Uterus (tissue), 3 donors: ENCODE measurements at regions not wholly inside any gene's neighbourhood (a gene's known extent, or its start where the extent isn't known, plus 50 kb on each side); places are given as distances from the start of the nearest gene placed in this dataset.

ENCODE experiments used
- DNase-seq, 2 donors: peaks; one replicate each; pipeline ENCODE4 v3.0.0-alpha.2; 2019 to 2020
- H3K27ac ChIP-seq, 2 donors: fragments of 200-600 bp; sonication (generic); 1 replicate in 1 of 2; 2 replicates in 1 of 2; pipeline ENCODE4 v1.5.1; 2016 to 2018
- H3K27me3 ChIP-seq, 2 donors: fragments of 200-600 bp; sonication (generic); one replicate each; pipeline ENCODE4 v1.5.1; 2018 to 2019; ENCODE audit warnings: control low read depth in 1 of 2
- H3K36me3 ChIP-seq, 2 donors: fragments of 200-600 bp; sonication (generic); one replicate each; pipeline ENCODE4 v1.5.1; 2019; ENCODE audit warnings: control low read depth in 1 of 2
- H3K4me1 ChIP-seq, 2 donors: fragments of 200-600 bp; sonication (generic); one replicate each; pipeline ENCODE4 v1.5.1; 2018 to 2019; ENCODE audit warnings: control low read depth in 1 of 2
- H3K4me3 ChIP-seq, 2 donors: fragments of 200-600 bp; sonication (generic); 1 replicate in 1 of 2; 2 replicates in 1 of 2; pipeline ENCODE4 v1.5.1; 2018 to 2019; ENCODE audit warnings: mild to moderate bottlenecking in 1 of 2
- H3K9me3 ChIP-seq, 2 donors: fragments of 200-600 bp; sonication (generic); one replicate each; pipeline ENCODE4 v1.5.1; 2019; ENCODE audit warnings: control low read depth in 1 of 2
- POLR2A ChIP-seq, 2 donors: fragments of 450-650 bp; IDR thresholded peaks; one replicate each; pipeline ENCODE4 v1.6.1; 2016; ENCODE audit warnings: antibody characterized with exemption in 2 of 2, mild to moderate bottlenecking in 1 of 2, moderate library complexity in 1 of 2
- intact Hi-C: fragments of 100-400 bp; cut with DNase I; formaldehyde crosslinking; loops from one replicate; pipeline ENCODE4 v1.15.1; 2023; ENCODE audit warnings: low total_unique reads
- TF ChIP-seq, protein P1 (sequence below), 4 experiments: fragments of 200-600 bp in 2 of 4; fragments of 450-650 bp in 2 of 4; sonication (generic) in 2 of 4; IDR thresholded peaks; one replicate each; pipeline ENCODE4 v1.5.1; 2016 to 2019; ENCODE audit warnings: antibody characterized with exemption in 4 of 4, mild to moderate bottlenecking in 2 of 4, moderate library complexity in 1 of 4
- donor health status: DM: yes; HTN: yes; CAD: no.

DNA sequence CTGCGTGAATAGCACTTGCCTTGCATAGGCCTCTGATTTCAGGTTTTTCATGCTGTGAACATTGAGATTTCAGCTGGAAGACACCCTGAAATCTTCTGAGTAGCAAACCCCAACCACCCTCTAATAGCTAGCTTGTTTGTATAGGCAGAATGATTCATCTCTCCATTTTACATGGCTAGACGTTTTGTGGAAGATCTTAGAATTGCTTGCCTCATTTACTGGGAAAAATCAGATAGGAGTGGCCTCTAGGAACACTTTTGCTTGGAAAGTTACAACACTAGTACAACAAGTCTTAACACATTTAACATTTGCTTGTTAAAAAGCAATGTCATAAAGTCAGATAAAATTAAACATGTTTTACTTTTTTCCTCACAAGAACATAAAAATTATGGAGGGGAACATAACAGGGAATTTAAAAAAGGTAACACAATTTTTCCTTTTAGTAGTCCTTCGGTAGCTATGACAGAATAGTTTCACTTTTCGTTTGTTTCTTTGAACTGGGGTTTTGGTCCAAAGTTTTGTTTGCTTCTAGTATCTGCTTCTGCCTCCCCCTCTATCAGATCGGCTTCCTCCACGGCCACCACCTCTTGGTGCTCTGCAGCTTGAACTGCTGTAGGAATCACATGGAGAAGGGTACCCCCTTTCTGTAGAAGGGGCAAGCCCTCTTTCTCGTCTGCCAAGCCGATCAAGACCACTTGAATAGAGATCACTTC lies 102.2 kb upstream of the PTCHD4 start:
- H3K27me3 ChIP-seq, result no peaks in the 10 kb centered on the region
- no peaks in the 10 kb centered on the region for H3K9me3 ChIP-seq
- H3K4me1 ChIP-seq, result no peaks in the 10 kb centered on the region
- H3K36me3 ChIP-seq, result no peaks in the 10 kb centered on the region
- H3K4me3 ChIP-seq, result no peak overlapping the region
- TF ChIP-seq, protein P1, sequence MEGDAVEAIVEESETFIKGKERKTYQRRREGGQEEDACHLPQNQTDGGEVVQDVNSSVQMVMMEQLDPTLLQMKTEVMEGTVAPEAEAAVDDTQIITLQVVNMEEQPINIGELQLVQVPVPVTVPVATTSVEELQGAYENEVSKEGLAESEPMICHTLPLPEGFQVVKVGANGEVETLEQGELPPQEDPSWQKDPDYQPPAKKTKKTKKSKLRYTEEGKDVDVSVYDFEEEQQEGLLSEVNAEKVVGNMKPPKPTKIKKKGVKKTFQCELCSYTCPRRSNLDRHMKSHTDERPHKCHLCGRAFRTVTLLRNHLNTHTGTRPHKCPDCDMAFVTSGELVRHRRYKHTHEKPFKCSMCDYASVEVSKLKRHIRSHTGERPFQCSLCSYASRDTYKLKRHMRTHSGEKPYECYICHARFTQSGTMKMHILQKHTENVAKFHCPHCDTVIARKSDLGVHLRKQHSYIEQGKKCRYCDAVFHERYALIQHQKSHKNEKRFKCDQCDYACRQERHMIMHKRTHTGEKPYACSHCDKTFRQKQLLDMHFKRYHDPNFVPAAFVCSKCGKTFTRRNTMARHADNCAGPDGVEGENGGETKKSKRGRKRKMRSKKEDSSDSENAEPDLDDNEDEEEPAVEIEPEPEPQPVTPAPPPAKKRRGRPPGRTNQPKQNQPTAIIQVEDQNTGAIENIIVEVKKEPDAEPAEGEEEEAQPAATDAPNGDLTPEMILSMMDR (IDR thresholded peaks at IDR 0.05), result no peak
- TF ChIP-seq POLR2A (IDR thresholded peaks at IDR 0.05), result no peak
- H3K27ac ChIP-seq, result no peak overlapping the region
- no peak for DNase-seq
- intact Hi-C loops, result no loop called here

DNA sequence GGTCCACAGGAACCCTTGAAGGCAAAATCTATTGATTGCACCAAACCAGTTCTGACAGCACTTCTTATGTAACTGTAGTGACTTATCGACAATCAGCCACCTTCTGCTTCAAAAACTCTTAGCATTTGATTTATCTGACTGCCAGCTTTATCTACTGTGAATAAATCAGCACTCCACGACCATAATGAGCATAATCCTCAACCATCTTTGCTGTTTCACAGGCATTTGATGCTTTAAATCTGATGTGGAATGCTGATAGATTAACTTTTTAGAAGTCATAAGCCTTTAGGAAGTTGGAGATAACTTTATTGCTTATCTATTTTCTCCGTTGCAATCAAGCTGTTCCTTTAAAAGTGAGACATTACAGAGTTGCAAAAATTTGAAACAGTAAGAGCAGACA lies 101.5 kb upstream of the PTCHD4 start:
- H3K4me1 ChIP-seq, result no peaks in the 10 kb centered on the region
- TF ChIP-seq, protein P1 (IDR thresholded peaks at IDR 0.05), result no peak
- no peak for TF ChIP-seq POLR2A (IDR thresholded peaks at IDR 0.05)
- intact Hi-C loops, result no loop called here
- H3K4me3 ChIP-seq, result no peak overlapping the region
- no peaks in the 10 kb centered on the region for H3K27me3 ChIP-seq
- no peak overlapping the region for H3K27ac ChIP-seq
- DNase-seq, result no peak
- no peaks in the 10 kb centered on the region for H3K36me3 ChIP-seq
- H3K9me3 ChIP-seq, result no peaks in the 10 kb centered on the region

DNA sequence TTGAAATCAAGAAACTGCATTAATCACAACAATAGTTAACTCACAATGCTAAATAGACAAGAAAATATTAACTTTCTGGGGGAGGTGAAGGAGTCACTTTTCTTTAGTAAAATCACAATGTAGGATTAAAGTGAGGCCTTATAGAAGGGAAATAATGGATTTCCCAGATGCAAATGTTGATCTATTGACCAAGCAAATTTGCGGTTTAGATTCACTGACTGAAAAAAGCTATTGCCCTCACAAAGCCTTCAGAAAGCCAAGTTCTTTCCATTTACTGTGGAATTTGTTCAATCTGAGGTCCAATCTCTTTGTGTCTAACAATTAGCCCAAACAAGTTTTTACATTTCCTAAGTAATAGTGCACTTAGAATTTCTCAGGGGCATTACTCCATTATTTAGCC lies 95.1 kb upstream of the PTCHD4 start:
- intact Hi-C loops, result no loop called here
- no peak for DNase-seq
- TF ChIP-seq POLR2A (IDR thresholded peaks at IDR 0.05), result no peak
- TF ChIP-seq, protein P1 (IDR thresholded peaks at IDR 0.05), result no peak
- Histone ChIP-seq H3K27ac (no peak overlapping the region), H3K4me1 (no peaks in the 10 kb centered on the region), H3K4me3 (no peak overlapping the region), H3K36me3 (no peaks in the 10 kb centered on the region), H3K27me3 (no peaks in the 10 kb centered on the region), H3K9me3 (no peaks in the 10 kb centered on the region)

DNA sequence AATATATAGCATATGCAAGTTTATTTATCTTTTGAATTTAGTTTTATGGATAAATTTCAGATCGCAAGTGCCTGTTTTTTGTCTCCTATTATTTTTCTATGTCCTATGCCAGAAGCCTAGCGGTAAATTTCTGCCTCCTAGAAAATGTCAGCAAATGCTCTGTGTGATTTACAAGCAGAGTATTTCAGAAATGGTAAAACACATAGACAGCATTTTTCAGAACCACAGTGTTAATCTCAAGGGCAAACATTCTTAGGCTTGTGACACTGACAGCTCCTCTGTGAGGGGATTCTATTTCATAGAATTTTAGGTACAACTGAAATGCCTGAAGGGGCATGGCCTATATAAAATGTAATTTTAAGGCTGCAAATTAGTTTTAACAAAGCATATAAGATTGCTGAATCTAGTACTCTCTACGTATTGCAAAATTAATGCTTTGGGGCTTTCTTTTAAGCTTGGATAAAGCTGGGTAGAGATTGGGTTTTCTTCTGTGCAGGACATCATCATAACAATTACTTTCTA lies 89.9 kb upstream of the PTCHD4 start:
- no peak for TF ChIP-seq POLR2A (IDR thresholded peaks at IDR 0.05)
- TF ChIP-seq, protein P1 (IDR thresholded peaks at IDR 0.05), result no peak
- DNase-seq, result no peak
- no peak overlapping the region for H3K27ac ChIP-seq
- no peaks in the 10 kb centered on the region for H3K27me3 ChIP-seq
- no peak overlapping the region for H3K4me3 ChIP-seq
- no peaks in the 10 kb centered on the region for H3K4me1 ChIP-seq
- H3K36me3 ChIP-seq, result no peaks in the 10 kb centered on the region
- no peaks in the 10 kb centered on the region for H3K9me3 ChIP-seq
- intact Hi-C loops, result no loop called here

DNA sequence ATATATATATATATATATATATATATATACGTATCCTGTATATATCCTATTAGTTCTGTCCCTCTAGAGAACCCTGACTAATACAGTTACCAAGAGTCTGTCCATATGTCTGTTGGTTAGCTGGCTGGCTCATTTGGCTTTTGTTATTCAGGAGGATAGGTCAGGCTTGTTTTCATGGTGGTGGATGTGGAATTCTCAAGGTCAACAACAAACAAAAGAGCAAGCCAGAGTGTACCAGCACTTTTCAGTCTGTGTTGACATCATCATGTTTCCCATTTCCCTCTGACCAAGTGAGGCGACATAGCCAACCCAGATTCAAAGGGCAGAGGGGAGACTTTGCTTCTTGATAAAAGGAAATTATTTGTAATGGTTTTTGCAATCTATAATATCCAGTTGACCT lies 88.5 kb upstream of the PTCHD4 start:
- Histone ChIP-seq H3K27me3 (no peaks in the 10 kb centered on the region), H3K36me3 (no peaks in the 10 kb centered on the region), H3K27ac (no peak overlapping the region), H3K4me3 (no peak overlapping the region), H3K4me1 (no peaks in the 10 kb centered on the region), H3K9me3 (no peaks in the 10 kb centered on the region)
- no peak for DNase-seq
- intact Hi-C loops, result no loop called here
- TF ChIP-seq, protein P1 (IDR thresholded peaks at IDR 0.05), result no peak
- no peak for TF ChIP-seq POLR2A (IDR thresholded peaks at IDR 0.05)
